T-helper 2 cell treated with Interferon-gamma antibody and Interleukin-4, amounts not matched to agents 100 ng/mL and 5 ng/mL, for 36 hours (primary cell): ENCODE measurements at regions not wholly inside any gene's neighbourhood (a gene's known extent, or its start where the extent isn't known, plus 50 kb on each side); places are given as distances from the start of the nearest gene placed in this dataset.

Experiments
- intact Hi-C: fragments of 100-400 bp; cut with micrococcal nuclease; formaldehyde crosslinking; loops from one replicate; pipeline ENCODE4 v1.15.1; 2023

DNA sequence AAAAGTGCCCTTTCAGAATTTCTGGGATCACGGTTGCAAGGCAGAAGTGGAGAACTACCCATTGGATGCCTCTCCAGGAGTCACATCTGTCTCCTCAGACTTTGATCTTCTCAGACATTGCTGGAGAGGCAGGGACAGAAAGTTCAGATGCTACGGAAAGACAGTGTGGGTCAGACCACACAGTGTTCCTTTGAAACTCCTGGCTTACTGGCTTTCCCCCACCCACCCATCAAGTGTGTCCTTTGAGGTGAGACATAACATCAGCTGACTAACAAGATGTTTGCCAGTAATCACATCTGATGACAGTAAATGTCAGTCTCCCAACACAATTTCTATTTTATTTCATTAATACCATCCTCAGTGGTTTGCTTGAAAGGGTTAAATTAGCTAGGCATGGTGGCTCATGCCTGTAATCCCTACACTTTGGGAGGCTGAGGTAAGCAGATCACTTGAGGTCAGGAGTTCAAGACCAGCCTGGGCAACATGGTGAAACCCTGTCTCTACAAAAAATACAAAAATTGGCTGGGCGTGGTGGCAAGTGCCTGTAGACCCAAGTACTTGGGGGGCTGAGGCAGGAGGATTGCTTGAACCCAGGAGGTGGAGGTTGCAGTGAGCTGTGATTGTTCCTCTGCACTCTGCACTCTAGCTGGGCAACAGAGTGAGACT lies 67.2 kb upstream of the SNX9 start:
- intact Hi-C loops: loop anchor here (1.0 to 5.0 kb wide), 4 partner anchors 117 to 376 kb away; no protein-coding TSS in a partner anchor

DNA sequence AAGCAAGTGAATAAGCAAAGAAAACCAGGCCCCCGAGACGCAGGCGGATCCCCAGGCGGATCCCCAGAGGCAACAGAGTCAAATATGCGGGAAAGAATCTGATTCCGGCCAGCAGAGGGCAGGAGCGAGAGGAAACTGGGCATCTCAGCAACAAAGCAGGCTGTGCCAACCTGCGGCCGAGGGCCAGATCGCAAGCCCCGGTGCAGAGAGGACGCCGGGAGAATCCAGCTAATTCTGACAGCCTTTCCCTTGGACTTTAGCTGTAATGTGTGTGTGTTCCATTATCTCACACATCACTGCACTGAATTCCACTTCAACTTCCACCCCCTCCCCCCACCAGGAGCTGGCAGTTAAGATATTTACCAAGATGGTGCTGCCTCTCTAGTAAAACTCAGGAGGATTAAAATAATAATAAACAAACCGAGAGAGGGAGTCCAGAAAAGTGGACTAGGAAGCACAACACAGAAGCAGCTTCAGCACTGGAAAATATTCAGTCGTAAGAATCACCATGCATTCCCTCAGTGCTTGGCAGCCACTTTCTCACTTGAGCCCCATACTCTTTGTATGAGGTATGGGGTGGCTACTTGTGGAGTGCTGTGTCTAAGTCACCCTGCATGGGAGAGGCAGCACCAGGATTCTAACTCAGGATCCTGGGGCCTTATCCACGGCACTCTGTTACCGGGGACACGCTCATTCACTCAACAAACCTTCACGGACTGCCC lies 66.2 kb upstream of the SNX9 start:
- intact Hi-C loops: loop anchor here (1.0 to 5.0 kb wide), 4 partner anchors 116 to 375 kb away; no protein-coding TSS in a partner anchor

DNA sequence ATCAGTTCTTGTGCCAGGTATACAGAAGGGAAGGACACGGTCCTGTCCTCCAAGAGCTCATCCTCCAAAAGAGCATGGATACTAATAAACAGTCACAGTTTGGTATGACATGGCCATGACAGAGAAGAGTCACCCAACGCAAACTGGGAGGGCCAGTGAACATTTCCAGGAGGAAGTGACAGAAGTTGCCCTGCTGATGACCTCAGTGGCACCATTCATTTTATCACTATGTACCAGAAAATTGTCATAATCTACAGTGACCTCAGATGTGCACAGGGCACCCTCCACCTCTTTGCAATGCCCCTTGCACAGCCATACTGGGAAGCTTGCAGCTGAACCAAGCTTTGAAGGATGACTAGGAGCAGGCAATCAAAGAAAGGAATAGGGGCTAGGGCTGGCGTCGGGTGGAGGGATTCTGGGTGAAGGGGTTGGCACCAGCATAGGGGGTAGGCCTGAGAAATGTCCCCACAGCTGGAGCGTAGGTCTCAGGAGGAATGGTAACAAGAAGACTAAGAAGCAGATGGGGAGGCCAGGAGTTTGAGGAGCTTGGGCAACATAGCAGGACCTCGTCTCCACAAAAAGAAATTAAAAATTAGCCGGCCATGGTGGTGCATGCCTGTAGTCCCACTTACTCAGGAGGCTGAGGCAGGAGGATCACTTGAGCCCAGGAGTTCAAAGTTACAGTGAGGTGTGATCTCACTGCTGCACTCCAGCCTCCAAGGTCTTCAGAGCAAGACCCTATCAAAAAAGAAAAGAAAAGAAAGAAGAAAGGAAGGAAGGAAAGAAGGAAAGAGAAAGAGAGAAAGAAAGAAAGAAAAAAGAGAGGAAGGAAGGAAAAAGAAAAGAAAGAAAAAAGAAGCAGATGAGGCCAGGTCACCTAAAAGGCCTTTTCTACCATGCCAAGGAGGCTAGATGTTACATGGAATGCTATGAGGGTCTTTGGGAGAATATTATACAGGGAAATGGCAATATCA lies 65.3 kb upstream of the SNX9 start:
- intact Hi-C loops: loop anchor here (5.0 kb wide), 1 partner anchor 375 kb away; no protein-coding TSS in a partner anchor

DNA sequence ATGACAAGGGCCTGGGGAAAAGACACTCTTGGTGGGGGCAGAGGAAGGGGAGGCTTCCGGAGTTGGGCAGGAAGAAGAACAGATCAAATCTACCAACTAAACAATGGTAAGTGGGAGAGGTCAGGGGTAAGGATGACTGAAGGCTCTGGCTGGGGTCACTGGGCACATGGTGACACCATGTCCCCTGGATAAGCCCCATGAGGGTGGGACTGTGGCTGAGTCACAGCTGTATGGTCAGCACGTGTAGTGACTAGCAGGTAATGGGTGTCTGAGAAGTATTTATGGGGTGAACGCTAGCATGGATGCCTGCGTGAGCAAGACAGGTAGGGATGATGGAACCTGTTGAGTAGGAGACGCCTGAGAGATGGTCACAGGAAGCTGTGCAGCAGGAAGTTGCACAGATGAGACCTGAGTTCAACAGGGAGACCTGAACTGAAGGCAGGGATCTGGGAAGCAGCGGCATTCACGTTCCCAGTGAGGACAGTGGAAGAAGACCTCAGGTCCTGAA lies 64.5 kb upstream of the SNX9 start:
- intact Hi-C loops: loop anchor here (5.0 kb wide), 1 partner anchor 374 kb away; no protein-coding TSS in a partner anchor

GRCh38 chr6:157759028-157759427 lies 64.0 kb upstream of the SNX9 start:
- intact Hi-C loops: loop anchor here (5.0 kb wide), 1 partner anchor 373 kb away; no protein-coding TSS in a partner anchor

GRCh38 chr6:157760137-157760536 lies 62.9 kb upstream of the SNX9 start:
- intact Hi-C loops: loop anchor here (5.0 kb wide), 4 partner anchors 378 to 892 kb away; partner anchors contain the start of genes GTF2H5, SERAC1, SYTL3 and TMEM242

- intact Hi-C loops: loop anchor here (1.0 to 5.0 kb wide), 5 partner anchors 64 to 892 kb away; partner anchors contain the start of genes GTF2H5, SERAC1, SYTL3 and TMEM242
These were observed 62.3 kb upstream of the SNX9 start for GRCh38 chr6:157760589-157761330.

- intact Hi-C loops: loop anchor here (1.0 to 5.0 kb wide), 5 partner anchors 63 to 891 kb away; partner anchors contain the start of genes GTF2H5, SERAC1, SYTL3 and TMEM242
These were observed 61.6 kb upstream of the SNX9 start for GRCh38 chr6:157761331-157761921.

DNA sequence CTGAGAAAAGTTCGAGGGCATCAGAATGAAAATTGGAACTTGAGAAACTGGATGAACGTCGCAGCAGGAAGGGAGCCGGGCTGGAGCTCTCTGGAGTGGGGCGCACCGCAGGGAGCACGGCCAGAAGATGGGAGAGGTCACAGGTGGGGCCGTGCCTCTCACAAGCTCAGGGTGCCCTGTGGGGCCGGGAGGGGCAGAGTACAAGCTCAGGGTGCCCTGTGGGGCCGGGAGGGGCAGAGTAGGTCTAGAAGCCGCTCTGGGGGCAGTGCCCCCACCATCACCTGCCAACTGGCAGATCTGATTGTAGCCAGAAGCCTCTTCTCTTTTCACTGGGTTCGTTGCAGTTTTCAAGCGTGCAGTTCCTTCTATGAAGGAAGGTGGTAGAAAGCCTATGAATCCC lies 61.1 kb upstream of the SNX9 start:
- intact Hi-C loops: loop anchor here (1.0 to 5.0 kb wide), 5 partner anchors 62 to 890 kb away; partner anchors contain the start of genes GTF2H5, SERAC1, SYTL3 and TMEM242

- intact Hi-C loops: loop anchor here (5.0 kb wide), 4 partner anchors 380 to 890 kb away; partner anchors contain the start of genes GTF2H5, SERAC1, SYTL3 and TMEM242
These were observed 60.4 kb upstream of the SNX9 start for GRCh38 chr6:157762636-157763035.

- intact Hi-C loops: loop anchor here (5.0 kb wide), 4 partner anchors 381 to 889 kb away; partner anchors contain the start of genes GTF2H5, SERAC1, SYTL3 and TMEM242
These were observed 59.7 kb upstream of the SNX9 start for GRCh38 chr6:157763129-157763903.

GRCh38 chr6:157763904-157764177 lies 59.2 kb upstream of the SNX9 start:
- intact Hi-C loops: loop anchor here (1.0 to 5.0 kb wide), 9 partner anchors 36 to 888 kb away; partner anchors contain the start of genes GTF2H5, SERAC1, SYNJ2 and SYTL3

DNA sequence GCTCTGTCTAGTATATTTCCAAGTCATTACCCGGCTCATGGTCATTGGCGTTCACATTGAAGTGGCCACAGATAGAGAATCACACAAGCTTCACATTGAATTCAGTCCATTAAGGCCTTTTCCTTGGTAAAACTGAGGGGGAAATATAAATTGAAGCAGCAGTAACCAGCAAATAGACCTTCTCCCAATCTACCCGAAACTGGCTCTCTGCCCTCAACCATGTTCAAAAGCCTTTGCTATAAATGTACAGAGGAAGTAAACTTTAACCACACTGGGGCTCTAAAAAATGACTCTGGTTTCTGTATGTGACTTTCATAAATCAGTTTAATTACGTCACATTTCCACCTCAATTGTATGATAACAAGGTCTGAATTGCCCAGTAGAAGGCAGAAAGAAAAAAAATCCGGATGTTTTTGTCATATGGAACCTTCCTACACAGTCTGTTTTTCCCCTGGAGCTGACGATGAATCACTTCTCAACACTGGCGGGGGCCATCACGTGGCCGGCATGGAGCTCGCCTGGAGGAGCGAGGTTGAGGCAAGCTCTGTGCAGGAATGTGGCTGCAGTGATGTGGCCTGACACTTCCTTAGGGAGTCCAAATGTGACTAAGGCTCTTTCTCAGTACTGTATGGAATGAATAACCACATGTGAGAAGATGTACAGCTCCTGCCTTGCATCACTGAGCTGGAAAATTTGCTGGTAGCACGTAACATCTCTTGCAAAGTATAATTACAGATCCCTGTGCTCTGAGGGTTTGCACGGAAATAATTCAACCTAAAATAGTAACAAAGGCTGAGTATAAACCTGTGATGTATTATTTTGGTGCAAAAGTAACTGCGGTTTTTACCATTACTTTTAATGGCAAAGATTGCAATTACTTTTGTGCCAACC lies 58.6 kb upstream of the SNX9 start:
- intact Hi-C loops: loop anchor here (1.0 to 5.0 kb wide), 9 partner anchors 36 to 888 kb away; partner anchors contain the start of genes GTF2H5, SERAC1, SYNJ2 and SYTL3

DNA sequence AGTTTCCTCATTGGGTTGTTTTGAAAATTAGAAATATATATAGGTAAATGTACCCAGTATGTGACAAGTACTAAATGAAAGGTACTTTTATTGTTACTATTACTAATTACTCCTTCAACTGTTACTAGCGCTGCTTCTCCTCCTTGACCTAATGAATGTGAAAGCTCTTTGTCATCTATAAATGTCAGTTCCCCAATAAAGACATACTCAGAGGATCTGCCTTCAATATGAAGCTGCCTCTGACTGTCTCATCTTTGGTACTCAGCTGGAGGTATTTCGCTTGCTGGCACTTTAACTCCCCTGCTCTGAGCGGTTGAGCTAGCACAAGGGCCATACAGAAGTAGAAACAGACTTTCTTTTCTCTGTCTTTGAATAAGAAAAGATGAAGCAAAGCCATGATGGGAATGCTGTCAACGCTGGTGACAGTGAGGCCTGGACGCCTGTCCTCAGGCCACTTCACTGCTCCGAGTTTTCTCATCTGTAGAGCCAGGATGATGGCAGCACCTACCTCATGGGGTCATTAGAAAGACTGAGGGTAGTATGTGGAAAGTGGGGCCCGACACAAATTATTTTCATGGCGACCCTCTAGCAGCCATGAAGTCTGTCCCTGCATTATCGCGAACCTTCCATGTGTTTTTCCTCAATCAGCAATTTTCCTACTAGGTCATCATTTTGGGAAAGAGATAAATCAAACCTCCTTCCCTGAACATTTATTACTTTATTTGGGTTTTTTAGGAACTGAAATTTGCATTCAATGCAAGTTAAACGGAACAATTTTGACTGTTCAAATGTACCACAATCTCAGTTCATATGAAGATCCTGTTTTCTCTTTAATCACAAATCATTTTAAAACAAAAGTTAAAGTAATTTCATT lies 55.9 kb upstream of the SNX9 start:
- intact Hi-C loops: no loop called here

DNA sequence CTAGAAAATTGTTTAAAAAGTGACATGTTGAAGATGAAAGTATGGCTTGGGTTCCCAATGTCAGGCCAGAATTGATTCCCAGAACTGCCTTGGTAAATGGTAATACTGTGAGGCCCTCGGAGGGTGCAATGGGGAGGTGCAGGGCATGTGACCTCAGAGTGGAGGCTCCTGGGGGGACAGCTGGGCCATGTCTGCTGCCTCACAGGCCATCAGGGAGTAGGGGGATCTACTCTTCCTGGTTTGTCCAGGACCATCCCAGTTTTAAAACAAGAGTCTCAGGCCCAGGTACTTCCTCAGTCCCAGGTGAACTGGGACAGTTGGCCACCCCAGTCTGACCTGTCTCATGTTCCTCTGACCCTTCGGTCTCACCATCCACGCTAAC lies 55.3 kb upstream of the SNX9 start:
- intact Hi-C loops: no loop called here

- intact Hi-C loops: no loop called here
These were observed 54.7 kb upstream of the SNX9 start for GRCh38 chr6:157768304-157768703.
